ENCODE measurements at regions not wholly inside any gene's neighbourhood (a gene's known extent, or its start where the extent isn't known, plus 50 kb on each side); places are given as distances from the start of the nearest gene placed in this dataset.

- TF ChIP-seq POLR2AphosphoS2 (IDR thresholded peaks at IDR 0.05; ENCODE audit: low read depth, low read length) (no peak), ZNF546 (CRISPR knock-in tag; conservative IDR thresholded peaks at IDR 0.05) (no peak), GTF2F1 (IDR thresholded peaks at IDR 0.05; ENCODE audit: low read length) (no peak), ZNF761 (CRISPR knock-in tag; conservative IDR thresholded peaks at IDR 0.05) (no peak), RNF219 (CRISPR knock-in tag; IDR thresholded peaks at IDR 0.05) (no peak)
Measured at GRCh38 chr15:39028069-39028468, 463.5 kb upstream of the RASGRP1 start (continued).

- Histone ChIP-seq H3K4me3 (replicated peaks in 1 of 3; ENCODE audit: insufficient read depth in 1 of 3, low read depth in 2 of 3, low read length in 3 of 3) (no peak overlapping the region), H3K4me2 (ENCODE audit: low read depth, low read length) (no peak overlapping the region), H3K27me3 (ENCODE audit: control insufficient read depth in 1 of 2, insufficient read depth in 2 of 2, low read length in 2 of 2) (no peaks in the 10 kb centered on the region), H2AFZ (ENCODE audit: low read length) (no peak overlapping the region), H3K27ac (ENCODE audit: extremely low read length, insufficient read depth, low read length) (no peak overlapping the region), H3K9ac (ENCODE audit: insufficient read depth, low read depth, low read length) (no peak overlapping the region), H3K9me3 (ENCODE audit: low read length) (no peaks in the 10 kb centered on the region), H4K20me1 (ENCODE audit: insufficient read depth, low read length) (no peaks in the 10 kb centered on the region), H3K79me2 (ENCODE audit: insufficient read depth, low read length) (no peaks in the 10 kb centered on the region), H3K36me3 (replicated peaks in 1 of 2; ENCODE audit: control insufficient read depth in 1 of 2, insufficient read depth in 2 of 2, low read length in 2 of 2) (no peaks in the 10 kb centered on the region), H3K4me1 (ENCODE audit: insufficient read depth, low read length) (no peaks in the 10 kb centered on the region)
- WGBS (ENCODE audit: low lambda C conversion rate) = 19% methylated on average over 1 of the region's 1 CpG
- FAIRE-seq (no peak), ATAC-seq (no peak), DNase-seq (ENCODE audit: low spot score) (no peak)
- CTCF ChIA-PET (ENCODE audit: low intra/inter-chr PET ratio, low total read pairs) = no interaction called here
- in situ Hi-C loops (cut with HindIII; ENCODE audit: extremely low pct_ligation_motif_present, low pct_unique_long_range_greater_than_20kb) (no loop called here), intact Hi-C loops (cut with micrococcal nuclease; ENCODE audit: unreplicated experiment) (no loop called here)
- POLR2A ChIA-PET = no interaction called here
- BruUV-seq (replicated peaks) = no TSS peak
- TF ChIP-seq MLXIP (CRISPR knock-in tag; IDR thresholded peaks at IDR 0.05; ENCODE audit: borderline replicate concordance) (no peak), KMT2B (CRISPR knock-in tag; IDR thresholded peaks at IDR 0.05) (no peak), ZNF556 (CRISPR knock-in tag; IDR thresholded peaks at IDR 0.05; ENCODE audit: borderline replicate concordance) (no peak), ZNF234 (CRISPR knock-in tag; conservative IDR thresholded peaks at IDR 0.05) (no peak), SP5 (CRISPR knock-in tag; IDR thresholded peaks at IDR 0.05; ENCODE audit: borderline replicate concordance, low read depth) (no peak), ATF7 (IDR thresholded peaks at IDR 0.05) (no peak), ATF7 (CRISPR knock-in tag; IDR thresholded peaks at IDR 0.05) (no peak), TBX2 (CRISPR knock-in tag; IDR thresholded peaks at IDR 0.05; ENCODE audit: borderline replicate concordance) (no peak), KAT2B (IDR thresholded peaks at IDR 0.05; ENCODE audit: borderline replicate concordance, low read depth, low read length) (no peak), SMAD9 (CRISPR knock-in tag; IDR thresholded peaks at IDR 0.05) (no peak), ZNF20 (CRISPR knock-in tag; IDR thresholded peaks at IDR 0.05) (no peak), MATR3 (CRISPR knock-in tag; IDR thresholded peaks at IDR 0.05) (no peak), TFDP1 (CRISPR knock-in tag; IDR thresholded peaks at IDR 0.05; ENCODE audit: borderline replicate concordance) (no peak), CHCHD3 (CRISPR knock-in tag; IDR thresholded peaks at IDR 0.05) (no peak)
Measured at GRCh38 chr15:39029741-39030140, 465.1 kb upstream of the RASGRP1 start.
